Lung microvascular endothelial cell (primary cell): ENCODE measurements at regions not wholly inside any gene's neighbourhood (a gene's known extent, or its start where the extent isn't known, plus 50 kb on each side); places are given as distances from the start of the nearest gene placed in this dataset.
A peak's percentile ranks its signal among the peaks of the same experiment; 100 is the strongest.
"Not testable (repeated sequence)": the region's sequence is repeated elsewhere in the genome, so short reads cannot be mapped to it uniquely, and the experiment has no call there.

Experiments used
- DNase-seq, 2 donors: peaks; one replicate each; pipeline versions ENCODE4 v3.0.0 to v3.0.0-alpha.2; 2010; ENCODE audit warnings: low read depth in 2 of 2

GRCh38 chr15:98549003-98549402, 99.3 kb upstream of the IGF1R start:
- no peak for DNase-seq

DNA sequence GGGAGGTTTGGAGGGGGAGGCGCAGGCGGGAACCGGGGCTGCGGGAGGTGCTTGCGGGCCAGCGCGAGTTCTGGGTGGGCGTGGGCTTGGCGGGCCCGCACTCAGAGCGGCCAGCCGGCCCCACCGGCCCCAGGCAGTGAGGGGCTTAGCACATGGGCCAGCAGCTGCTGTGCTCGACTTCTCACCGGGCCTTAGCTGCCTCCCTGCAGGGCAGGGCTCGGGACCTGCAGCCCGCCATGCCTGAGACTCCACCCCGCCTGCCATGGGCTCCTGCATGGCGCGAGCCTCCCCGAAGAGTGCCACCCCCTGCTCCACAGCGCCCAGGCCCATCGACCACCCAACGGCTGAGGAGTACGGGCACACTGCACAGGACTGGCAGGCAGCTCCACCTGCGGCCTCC, 98.6 kb upstream of the IGF1R start:
- no peak for DNase-seq

GRCh38 chr15:98550363-98550762, 98.0 kb upstream of the IGF1R start:
- DNase-seq: not testable (repeated sequence)

- DNase-seq: no peak
Measured at GRCh38 chr15:98551936-98552562, 96.3 kb upstream of the IGF1R start.

GRCh38 chr15:98554272-98555172, 93.8 kb upstream of the IGF1R start:
- DNase-seq: no peak

DNA sequence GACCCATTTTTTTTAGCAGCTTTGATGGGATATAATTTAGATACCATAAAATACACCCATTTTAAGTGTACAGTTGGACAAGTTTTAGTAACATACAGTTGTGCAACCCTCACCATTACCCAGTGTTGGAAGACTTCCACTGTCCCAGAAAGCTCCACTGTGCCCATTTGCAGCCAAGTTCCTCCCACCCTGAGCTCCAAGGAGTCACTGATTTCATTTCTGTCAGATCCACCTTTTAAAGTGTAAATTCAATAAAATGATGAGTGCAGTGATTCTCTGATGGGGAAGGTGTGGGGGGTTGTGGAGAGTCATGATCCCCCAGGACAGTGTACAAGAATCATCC, 93.2 kb upstream of the IGF1R start:
- DNase-seq: no peak

DNA sequence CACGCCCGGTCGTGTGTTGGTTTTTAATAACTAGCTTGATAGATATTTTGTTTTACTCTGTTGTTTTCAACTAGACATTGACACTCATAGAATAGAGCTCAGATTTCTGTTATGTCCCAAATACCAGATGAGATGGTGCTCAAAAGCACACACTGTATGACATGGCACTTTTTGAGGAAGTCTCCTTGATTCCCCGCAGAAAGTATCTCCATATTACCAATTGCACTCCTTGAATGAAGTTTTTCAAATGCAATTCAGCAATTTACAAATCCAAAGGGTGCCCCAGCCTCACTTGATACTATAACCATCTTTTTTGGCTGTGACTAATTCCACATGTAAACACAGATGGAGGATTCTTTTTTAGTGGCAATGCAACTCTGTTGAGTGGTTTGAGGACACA, 92.0 kb upstream of the IGF1R start:
- no peak for DNase-seq

- DNase-seq: no peak
Measured at GRCh38 chr15:98560338-98560737, 88.0 kb upstream of the IGF1R start.

DNA sequence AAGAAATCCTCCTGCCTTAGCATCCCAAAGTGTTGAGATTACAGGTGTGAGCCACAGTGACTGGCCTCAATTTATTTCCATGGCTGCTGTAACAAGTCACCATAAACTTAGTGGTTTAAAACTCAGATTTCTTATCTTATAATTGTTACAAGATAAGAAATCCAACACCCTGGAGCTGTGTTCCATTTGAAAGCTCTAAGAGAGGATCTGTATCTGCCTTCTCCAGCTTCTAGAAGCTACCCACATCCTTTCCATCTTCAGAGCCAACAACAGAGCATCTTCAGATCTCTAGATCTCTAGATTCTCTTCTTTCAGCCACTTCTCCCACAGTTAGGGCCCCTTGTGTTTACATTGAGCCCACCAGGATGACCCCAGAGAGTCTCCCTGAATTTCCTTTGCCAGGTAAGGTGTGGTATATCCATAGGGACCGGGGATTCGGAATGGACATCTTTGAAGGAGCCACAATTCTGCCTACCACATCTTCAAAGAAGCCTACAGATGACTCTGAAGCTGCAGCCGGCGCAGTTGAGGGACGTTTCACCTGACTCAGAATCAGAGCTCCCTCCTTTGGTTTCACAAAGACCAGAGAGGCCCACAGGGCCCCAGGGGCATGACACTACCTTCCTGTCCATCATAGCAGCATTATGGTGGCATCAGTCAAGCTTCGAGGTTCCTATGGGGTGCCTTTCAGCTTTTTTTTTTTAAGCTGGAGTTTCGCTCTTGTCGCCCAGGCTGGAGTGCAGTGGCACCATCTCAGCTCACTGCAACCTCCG, 87.0 kb upstream of the IGF1R start:
- no peak for DNase-seq

- no peak for DNase-seq
Measured at GRCh38 chr15:98562331-98562937, 85.9 kb upstream of the IGF1R start.

DNA sequence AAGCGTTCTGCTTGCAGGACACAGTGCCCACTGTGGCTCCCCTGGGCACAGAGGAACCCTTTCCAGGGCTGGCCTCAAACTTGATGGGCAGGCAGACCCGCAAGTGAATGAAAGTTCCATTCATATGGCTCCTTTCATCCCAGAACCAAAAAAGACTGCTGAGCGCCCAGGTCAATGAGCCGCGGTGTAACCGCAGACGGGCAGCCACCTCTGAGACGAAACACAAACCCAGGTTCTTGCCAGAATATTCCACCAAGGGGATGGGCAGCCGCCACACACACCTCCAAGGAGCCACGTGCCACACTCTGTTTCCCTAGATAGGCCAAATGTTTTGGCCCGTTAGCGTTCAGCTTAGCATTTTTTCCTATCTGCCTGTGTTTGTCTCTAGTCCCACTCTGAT, 82.8 kb upstream of the IGF1R start:
- no peak for DNase-seq

DNA sequence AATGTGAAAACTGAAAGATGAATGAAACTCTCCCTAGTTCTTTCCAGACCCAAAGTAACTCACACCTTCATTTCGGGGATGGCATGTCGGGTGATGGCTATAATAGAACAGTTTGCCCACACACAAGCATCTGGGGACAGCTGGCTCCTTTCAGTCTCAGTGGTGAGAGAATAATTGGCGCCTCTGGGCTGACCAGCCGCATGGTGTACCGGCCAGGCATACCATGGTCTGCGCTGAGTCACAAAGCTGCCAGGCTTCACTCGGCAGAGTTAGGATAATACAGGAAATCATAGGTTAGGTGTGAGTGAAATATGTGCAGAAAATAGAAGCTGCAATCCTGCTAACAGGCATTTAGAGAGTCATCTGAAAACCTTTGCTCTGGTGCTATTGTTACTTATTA, 80.4 kb upstream of the IGF1R start:
- DNase-seq: peak in 1 of 2 donors; percentile 57

GRCh38 chr15:98568382-98569017, 79.8 kb upstream of the IGF1R start:
- DNase-seq: peak in 1 of 2 donors; percentile 7

- DNase-seq: no peak
Measured at GRCh38 chr15:98570119-98570518, 78.2 kb upstream of the IGF1R start.

- DNase-seq: no peak
Measured at GRCh38 chr15:98580572-98580971, 67.8 kb upstream of the IGF1R start.

DNA sequence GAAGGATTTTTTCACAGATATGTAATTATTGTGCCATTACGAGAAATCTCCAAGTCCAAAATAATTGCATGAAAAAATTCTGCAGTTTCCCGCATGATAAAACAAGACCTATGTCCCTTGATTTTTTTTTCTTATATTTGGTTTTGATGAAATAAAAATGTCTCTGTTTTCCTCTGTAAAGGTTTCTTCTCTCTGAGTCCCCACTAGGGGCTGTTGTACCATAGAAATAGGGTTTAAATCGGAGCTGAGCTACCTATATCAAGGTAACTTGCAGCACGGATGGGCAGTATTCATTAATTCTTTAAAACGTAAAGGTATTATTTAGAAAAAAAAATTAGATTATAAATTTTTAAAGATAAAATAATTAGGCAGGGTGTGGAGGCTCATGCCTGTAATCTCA, 66.6 kb upstream of the IGF1R start:
- DNase-seq: no peak

GRCh38 chr15:98582900-98583554, 65.3 kb upstream of the IGF1R start:
- no peak for DNase-seq

GRCh38 chr15:98583771-98584430, 64.4 kb upstream of the IGF1R start:
- DNase-seq: no peak

GRCh38 chr15:98586066-98586465, 62.3 kb upstream of the IGF1R start:
- no peak for DNase-seq

- DNase-seq: no peak
Measured at GRCh38 chr15:98592136-98592535, 56.2 kb upstream of the IGF1R start.
